Naive thymus-derived CD4-positive, alpha-beta T cell (primary cell): ENCODE measurements at regions not wholly inside any gene's neighbourhood (a gene's known extent, or its start where the extent isn't known, plus 50 kb on each side); places are given as distances from the start of the nearest gene placed in this dataset.
"Not testable (repeated sequence)": the region's sequence is repeated elsewhere in the genome, so short reads cannot be mapped to it uniquely, and the experiment has no call there.

ENCODE experiments used
- ATAC-seq: fragments of 150-1000 bp; cut with Tn5 transposase; 2 replicates; pipeline ENCODE4 v1.10.0; 2021; ENCODE audit warnings: mild to moderate bottlenecking, moderate library complexity
- CTCF ChIA-PET: fragments of 350-600 bp; sonication (Branson Sonifier 250); formaldehyde crosslinking; loops from one replicate; lab custom pipeline; 2021; ENCODE audit warnings: antibody characterized with exemption; lab: Charles Lee
- POLR2A ChIA-PET: fragments of 350-600 bp; sonication (Branson Sonifier 250); formaldehyde crosslinking; loops from one replicate; lab custom pipeline; 2021; ENCODE audit warnings: antibody characterized with exemption, inconsistent platforms; lab: Charles Lee
- DNase-seq, 9 donors: peaks; one replicate each; pipeline versions ENCODE4 v3.0.0 to v3.0.0-alpha.2; 2020 to 2022; ENCODE audit warnings: mixed read lengths in 1 of 9
- H3K27ac ChIP-seq: one replicate; pipeline ENCODE4 v1.7.0; 2013; ENCODE audit warnings: mild to moderate bottlenecking, low read depth, low read length, moderate library complexity
- H3K27me3 ChIP-seq, 2 donors: one replicate each; pipeline ENCODE4 v1.7.0; 2013; ENCODE audit warnings: low read length in 2 of 2, mild to moderate bottlenecking in 2 of 2, moderate library complexity in 2 of 2; ENCODE audit not compliant: control insufficient read depth in 2 of 2, insufficient read depth in 2 of 2
- H3K36me3 ChIP-seq, 3 experiments: 1 replicate in 2 of 3; 2 replicates in 1 of 3; pipeline ENCODE4 v1.7.0; 2013; ENCODE audit warnings: low read length in 3 of 3, mild to moderate bottlenecking in 3 of 3, moderate library complexity in 1 of 3; ENCODE audit not compliant: insufficient read depth in 3 of 3, control insufficient read depth in 2 of 3
- H3K4me1 ChIP-seq, 2 donors: one replicate each; pipeline ENCODE4 v1.7.0; 2013; ENCODE audit warnings: low read length in 2 of 2, mild to moderate bottlenecking in 2 of 2, moderate library complexity in 1 of 2; ENCODE audit not compliant: control insufficient read depth in 2 of 2, insufficient read depth in 2 of 2
- H3K4me3 ChIP-seq: 2 replicates; pipeline ENCODE4 v1.7.0; 2013; ENCODE audit warnings: mild to moderate bottlenecking, low read length
- H3K9me3 ChIP-seq, 3 experiments: 1 replicate in 2 of 3; 2 replicates in 1 of 3; pipeline ENCODE4 v1.7.0; 2013; ENCODE audit warnings: low read length in 3 of 3; ENCODE audit not compliant: control insufficient read depth in 2 of 3
- H3K27ac Mint-ChIP-seq, 9 donors: one replicate each; pipeline ENCODE4 v1.8.0; 2020 to 2022; ENCODE audit warnings: mixed read lengths in 9 of 9, mild to moderate bottlenecking in 8 of 9, moderate library complexity in 5 of 9, inconsistent platforms in 2 of 9
- H3K27me3 Mint-ChIP-seq, 5 donors: one replicate each; pipeline ENCODE4 v1.8.0; 2021 to 2022; ENCODE audit warnings: mixed read lengths in 5 of 5, mild to moderate bottlenecking in 1 of 5
- H3K36me3 Mint-ChIP-seq, 5 donors: one replicate each; pipeline ENCODE4 v1.8.0; 2020 to 2022; ENCODE audit warnings: mixed read lengths in 5 of 5, mild to moderate bottlenecking in 3 of 5, inconsistent platforms in 1 of 5
- H3K4me1 Mint-ChIP-seq, 7 donors: one replicate each; pipeline ENCODE4 v1.8.0; 2020 to 2022; ENCODE audit warnings: mixed read lengths in 7 of 7, mild to moderate bottlenecking in 3 of 7, inconsistent platforms in 1 of 7
- H3K4me3 Mint-ChIP-seq, 10 donors: one replicate each; pipeline ENCODE4 v1.8.0; 2020 to 2022; ENCODE audit warnings: mild to moderate bottlenecking in 10 of 10, mixed read lengths in 10 of 10, moderate library complexity in 6 of 10, inconsistent platforms in 2 of 10
- H3K9me3 Mint-ChIP-seq, 11 donors: one replicate each; pipeline ENCODE4 v1.8.0; 2020 to 2022; ENCODE audit warnings: mixed read lengths in 11 of 11, mild to moderate bottlenecking in 4 of 11, inconsistent platforms in 1 of 11, moderate library complexity in 1 of 11
- intact Hi-C, 2 donors: fragments of 100-400 bp; cut with micrococcal nuclease; formaldehyde crosslinking; loops; one replicate each; pipeline ENCODE4 v1.15.1; 2023

DNA sequence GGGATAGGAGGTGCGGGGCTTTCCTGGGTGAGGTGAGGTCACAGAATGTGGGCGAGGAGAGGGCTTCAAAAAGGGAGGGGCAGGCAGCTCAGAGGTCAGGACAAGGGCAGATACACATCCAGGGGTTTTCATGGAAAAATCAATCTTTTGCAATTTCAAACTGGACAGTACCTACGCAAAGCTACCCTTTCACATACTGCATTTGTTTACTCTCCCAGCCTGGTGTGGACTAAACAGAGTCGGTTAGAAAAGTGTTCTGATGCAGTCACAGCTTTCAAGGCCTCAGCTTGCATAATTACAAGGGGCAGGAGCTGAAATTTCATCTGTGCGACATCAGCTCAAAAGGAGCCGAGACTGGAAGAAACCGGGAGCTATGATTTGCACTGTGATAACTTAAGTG, 309.9 kb upstream of the SOX1 start:
- H3K9me3 Mint-ChIP-seq, H3K36me3 ChIP-seq, H3K4me1 ChIP-seq, H3K27me3 Mint-ChIP-seq, H3K36me3 Mint-ChIP-seq, intact Hi-C loops, H3K27ac Mint-ChIP-seq, H3K27ac ChIP-seq, CTCF ChIA-PET, H3K9me3 ChIP-seq, POLR2A ChIA-PET, DNase-seq, H3K4me1 Mint-ChIP-seq, ATAC-seq, H3K4me3 Mint-ChIP-seq, H3K27me3 ChIP-seq, H3K4me3 ChIP-seq: not testable (repeated sequence)

DNA sequence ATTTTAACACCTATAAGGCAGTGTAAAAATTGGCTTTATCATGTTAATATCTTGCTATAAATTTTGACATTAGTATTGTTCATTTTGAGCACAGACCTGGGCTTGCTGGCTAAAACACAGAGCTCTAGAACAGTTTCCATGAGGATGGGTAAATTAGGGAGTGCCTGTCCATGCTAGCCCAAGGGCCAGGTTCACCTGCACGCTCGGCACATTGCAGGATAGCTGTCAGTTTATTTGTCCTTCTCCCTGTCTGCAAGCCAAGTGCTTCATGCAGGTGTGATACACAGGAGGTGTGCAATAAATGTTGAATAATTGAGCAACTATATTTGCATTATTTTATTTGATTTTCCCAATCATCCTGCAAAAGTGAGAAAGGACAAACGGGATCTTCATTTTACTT, 309.3 kb upstream of the SOX1 start:
- H3K27me3 Mint-ChIP-seq, H3K27ac ChIP-seq, H3K36me3 ChIP-seq, H3K36me3 Mint-ChIP-seq, H3K4me3 ChIP-seq, H3K27ac Mint-ChIP-seq, H3K4me1 ChIP-seq, H3K4me1 Mint-ChIP-seq, CTCF ChIA-PET, H3K9me3 Mint-ChIP-seq, ATAC-seq, intact Hi-C loops, DNase-seq, H3K4me3 Mint-ChIP-seq, POLR2A ChIA-PET, H3K27me3 ChIP-seq, H3K9me3 ChIP-seq: not testable (repeated sequence)

DNA sequence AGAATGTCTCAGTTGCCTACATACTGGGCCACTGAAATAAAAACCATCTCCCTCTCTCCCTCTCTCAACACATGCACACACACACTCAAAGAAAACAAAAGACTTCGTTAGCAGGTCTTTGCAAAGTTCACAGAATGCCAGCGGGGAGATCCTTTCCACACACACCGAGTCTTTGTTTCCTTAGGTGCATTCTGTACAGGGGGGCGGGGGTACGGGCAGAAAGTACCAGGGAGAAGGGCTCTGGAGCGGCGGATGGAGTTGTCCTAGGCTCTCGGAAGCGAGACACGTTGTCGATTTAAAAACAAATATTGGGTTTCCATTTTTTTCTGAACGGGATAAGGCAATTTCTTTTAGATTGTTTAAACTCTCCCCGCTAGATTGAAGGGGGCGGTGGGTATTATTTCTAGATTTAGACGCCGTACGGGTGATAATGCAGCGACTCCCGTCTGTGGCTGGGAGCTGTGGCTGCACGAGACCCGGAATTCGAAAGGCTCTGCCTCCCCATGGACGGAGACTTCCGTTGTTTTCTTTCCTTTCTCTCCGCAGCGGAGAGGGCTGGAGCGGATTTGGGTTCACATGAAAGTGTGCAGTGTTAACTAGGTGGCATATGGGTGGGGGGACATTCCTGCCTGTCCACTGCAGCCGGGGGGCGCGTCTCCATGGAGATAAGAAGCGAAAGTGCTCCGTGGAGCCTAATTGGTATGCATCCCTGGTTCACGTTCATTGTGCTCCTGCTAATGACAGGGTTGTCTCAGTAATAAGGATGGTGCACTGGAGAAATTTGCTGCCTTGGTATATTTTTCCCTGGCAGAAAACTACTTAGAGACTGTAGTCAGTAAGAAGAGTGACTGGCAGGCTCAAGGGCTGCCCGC, 303.7 kb upstream of the SOX1 start:
- intact Hi-C loops, CTCF ChIA-PET: not testable (repeated sequence)

DNA sequence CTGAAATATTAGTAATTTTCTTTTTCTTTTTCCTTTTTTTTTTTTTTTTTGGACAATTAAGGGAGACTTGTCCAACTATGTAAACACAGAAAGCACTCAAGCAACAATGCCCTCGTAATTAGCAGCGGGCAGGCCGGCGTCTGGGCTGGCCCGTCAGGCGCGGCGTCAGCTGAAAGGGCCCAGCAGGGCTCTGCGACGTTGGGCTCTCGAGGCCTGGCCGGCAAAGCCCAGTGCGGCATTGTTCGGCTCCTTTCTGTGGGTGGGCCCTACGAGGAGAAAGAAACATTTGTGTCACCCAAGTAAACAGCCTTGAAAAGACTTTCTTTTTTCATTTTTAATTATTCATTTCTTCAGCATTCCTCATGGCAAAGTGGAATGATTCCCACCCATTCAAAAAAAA, 302.4 kb upstream of the SOX1 start:
- intact Hi-C loops, CTCF ChIA-PET, H3K27ac Mint-ChIP-seq, H3K4me1 Mint-ChIP-seq, H3K27me3 ChIP-seq, DNase-seq, H3K27me3 Mint-ChIP-seq, H3K9me3 ChIP-seq, H3K4me3 ChIP-seq, H3K36me3 Mint-ChIP-seq, H3K9me3 Mint-ChIP-seq, H3K4me3 Mint-ChIP-seq, ATAC-seq, H3K4me1 ChIP-seq, H3K36me3 ChIP-seq, H3K27ac ChIP-seq, POLR2A ChIA-PET: not testable (repeated sequence)

More for the DNA sequence above, 303.7 kb upstream of the SOX1 start:
- H3K27me3 ChIP-seq, H3K9me3 ChIP-seq, H3K4me1 ChIP-seq, H3K4me3 ChIP-seq, H3K4me3 Mint-ChIP-seq, POLR2A ChIA-PET, H3K27ac Mint-ChIP-seq, H3K36me3 ChIP-seq, H3K27me3 Mint-ChIP-seq, H3K27ac ChIP-seq, DNase-seq, H3K9me3 Mint-ChIP-seq, H3K4me1 Mint-ChIP-seq, ATAC-seq, H3K36me3 Mint-ChIP-seq: not testable (repeated sequence)

DNA sequence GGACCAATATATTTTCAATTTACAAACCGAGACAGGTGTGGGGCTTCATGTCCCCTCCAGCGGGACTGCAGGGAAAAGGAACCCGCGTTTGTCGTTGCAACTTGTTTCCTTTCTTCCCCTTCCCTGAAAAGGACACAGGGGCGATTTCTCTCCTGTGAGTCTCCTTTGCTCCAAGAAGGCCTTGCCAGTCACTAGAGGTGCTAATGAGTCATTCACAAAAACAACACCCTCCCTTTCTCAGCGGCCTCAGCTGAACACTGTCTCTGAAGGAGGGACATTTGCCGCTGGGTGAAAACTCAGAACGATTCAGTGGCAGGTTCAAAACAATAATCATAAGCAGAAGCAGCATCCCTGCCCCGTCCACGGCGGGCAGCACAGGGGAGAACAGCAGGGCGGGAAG, 302.0 kb upstream of the SOX1 start:
- ATAC-seq, intact Hi-C loops, H3K36me3 Mint-ChIP-seq, CTCF ChIA-PET, H3K4me3 ChIP-seq, H3K36me3 ChIP-seq, H3K9me3 ChIP-seq, H3K27ac ChIP-seq, H3K4me1 Mint-ChIP-seq, H3K9me3 Mint-ChIP-seq, DNase-seq, H3K4me3 Mint-ChIP-seq, H3K4me1 ChIP-seq, POLR2A ChIA-PET, H3K27me3 ChIP-seq, H3K27me3 Mint-ChIP-seq, H3K27ac Mint-ChIP-seq: not testable (repeated sequence)

DNA sequence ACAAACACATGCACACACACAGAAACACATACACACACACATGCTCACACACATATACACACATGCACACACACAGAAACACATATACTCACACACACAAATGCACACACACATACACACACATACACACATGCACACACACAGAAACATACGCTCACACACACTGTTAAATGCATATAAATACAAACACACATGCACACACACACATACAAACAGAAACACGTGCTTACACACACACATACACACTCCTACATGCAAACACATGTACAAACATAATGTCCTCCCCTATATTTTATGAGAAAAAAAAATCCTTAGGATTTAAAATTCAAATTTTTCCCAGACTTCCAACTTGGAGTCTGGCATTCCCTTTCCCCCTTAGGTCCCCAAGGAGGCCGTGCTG, 291.2 kb upstream of the SOX1 start:
- intact Hi-C loops, DNase-seq, ATAC-seq: not testable (repeated sequence)

DNA sequence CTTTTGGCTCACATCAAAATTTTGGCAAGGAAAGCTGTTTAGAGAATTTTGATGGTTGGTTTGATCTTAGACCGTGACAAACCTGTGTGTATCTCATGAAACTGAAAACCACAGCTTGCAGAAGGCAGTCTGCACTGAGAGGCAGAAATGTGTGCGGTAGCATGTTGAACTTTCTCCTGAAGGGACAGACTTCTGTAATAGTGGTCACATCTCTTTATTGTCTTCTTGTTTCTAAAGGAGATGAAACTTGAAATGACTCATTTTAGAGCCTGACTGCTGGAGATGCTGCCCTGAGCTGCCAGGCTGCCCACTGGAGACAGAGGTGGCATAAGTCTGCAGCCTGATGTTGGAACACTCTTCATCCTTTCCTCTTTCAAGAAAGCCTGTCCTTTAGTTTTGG, 289.6 kb upstream of the SOX1 start:
- POLR2A ChIA-PET, result not testable (repeated sequence)

More for the DNA sequence above, 291.2 kb upstream of the SOX1 start:
- CTCF ChIA-PET, H3K36me3 ChIP-seq, H3K9me3 ChIP-seq, H3K27me3 Mint-ChIP-seq, H3K4me1 Mint-ChIP-seq, H3K4me1 ChIP-seq, H3K9me3 Mint-ChIP-seq, H3K27ac Mint-ChIP-seq, H3K4me3 Mint-ChIP-seq, H3K36me3 Mint-ChIP-seq, H3K27ac ChIP-seq, H3K4me3 ChIP-seq, POLR2A ChIA-PET, H3K27me3 ChIP-seq: not testable (repeated sequence)

More for the DNA sequence above, 289.6 kb upstream of the SOX1 start:
- H3K4me3 Mint-ChIP-seq, H3K4me3 ChIP-seq, H3K36me3 Mint-ChIP-seq, H3K4me1 Mint-ChIP-seq, CTCF ChIA-PET, H3K27ac Mint-ChIP-seq, ATAC-seq, intact Hi-C loops, H3K27me3 ChIP-seq, H3K4me1 ChIP-seq, H3K27me3 Mint-ChIP-seq, H3K9me3 ChIP-seq, DNase-seq, H3K27ac ChIP-seq, H3K9me3 Mint-ChIP-seq, H3K36me3 ChIP-seq: not testable (repeated sequence)
